ENCODE measurements at regions not wholly inside any gene's neighbourhood (a gene's known extent, or its start where the extent isn't known, plus 50 kb on each side); places are given as distances from the start of the nearest gene placed in this dataset.
"Not testable (repeated sequence)": the region's sequence is repeated elsewhere in the genome, so short reads cannot be mapped to it uniquely, and the experiment has no call there.

- TF ChIP-seq HOXA7 (CRISPR knock-in tag; IDR thresholded peaks at IDR 0.05; ENCODE audit: borderline replicate concordance); CTCF (tag by site-specific recombination; IDR thresholded peaks at IDR 0.05); ZEB2 (tag by site-specific recombination; IDR thresholded peaks at IDR 0.05); ZNF513 (tag by site-specific recombination; IDR thresholded peaks at IDR 0.05); MZF1 (tag by site-specific recombination; IDR thresholded peaks at IDR 0.05; ENCODE audit: borderline replicate concordance); ZSCAN5A (tag by site-specific recombination; IDR thresholded peaks at IDR 0.05); ZSCAN16 (tag by site-specific recombination; IDR thresholded peaks at IDR 0.05); ZBTB7A (tag by site-specific recombination; IDR thresholded peaks at IDR 0.05; ENCODE audit: low read depth); ZFP3 (tag by site-specific recombination; IDR thresholded peaks at IDR 0.05; ENCODE audit: low read depth): not testable (repeated sequence)
These were observed 74.0 kb upstream of the TEKT4 start for GRCh38 chr2:94797235-94797634.

Data from HEK293 (cell line).